COR-L47 (cell line): ENCODE measurements at regions not wholly inside any gene's neighbourhood (a gene's known extent, or its start where the extent isn't known, plus 50 kb on each side); places are given as distances from the start of the nearest gene placed in this dataset.
"Not testable (repeated sequence)": the region's sequence is repeated elsewhere in the genome, so short reads cannot be mapped to it uniquely, and the experiment has no call there.

Experiments
- DNase-seq: peaks from one replicate; lab custom pipeline; 2025; lab: John Stamatoyannopoulos, UW

DNA sequence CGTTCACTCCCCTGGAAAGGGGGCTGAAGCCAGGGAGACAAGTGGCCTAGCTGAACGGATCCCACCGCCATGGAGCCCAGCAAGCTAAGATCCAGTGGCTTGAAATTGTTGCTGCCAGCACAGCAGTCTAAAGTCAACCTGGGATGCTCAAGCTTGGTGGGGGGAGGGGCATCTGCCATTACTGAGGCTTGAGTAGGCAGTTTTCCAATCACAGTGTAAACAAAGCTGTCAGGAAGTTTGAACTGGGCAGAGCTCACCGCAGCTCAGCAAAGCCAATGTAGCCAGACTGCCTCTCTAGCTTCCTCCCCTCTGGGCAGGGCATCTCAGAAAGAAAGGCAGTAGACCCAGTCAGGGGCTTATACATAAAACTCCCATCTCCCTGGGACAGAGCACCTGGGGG is 470.0 kb upstream of the DIAPH2 start:
- DNase-seq = not testable (repeated sequence)

DNA sequence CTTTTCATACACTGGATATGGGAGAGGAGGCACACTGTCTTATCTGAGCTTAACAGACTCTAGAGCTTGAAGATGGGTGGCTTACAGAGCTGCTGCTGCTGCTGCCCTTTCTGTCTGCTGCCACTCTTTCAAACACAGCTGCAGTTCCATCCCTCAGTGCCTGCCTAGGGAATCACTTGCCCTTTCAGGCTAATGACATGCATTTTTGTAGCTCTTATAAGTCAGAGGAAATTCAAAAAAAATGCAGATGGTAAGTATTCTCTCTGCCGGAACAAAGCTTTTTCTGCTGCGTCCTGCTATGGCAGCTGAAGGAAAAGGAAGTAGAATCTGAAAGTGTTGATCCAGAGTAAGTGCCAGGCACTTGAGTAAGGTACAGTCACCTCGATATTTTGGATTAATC is 460.4 kb upstream of the DIAPH2 start:
- no peak for DNase-seq

DNA sequence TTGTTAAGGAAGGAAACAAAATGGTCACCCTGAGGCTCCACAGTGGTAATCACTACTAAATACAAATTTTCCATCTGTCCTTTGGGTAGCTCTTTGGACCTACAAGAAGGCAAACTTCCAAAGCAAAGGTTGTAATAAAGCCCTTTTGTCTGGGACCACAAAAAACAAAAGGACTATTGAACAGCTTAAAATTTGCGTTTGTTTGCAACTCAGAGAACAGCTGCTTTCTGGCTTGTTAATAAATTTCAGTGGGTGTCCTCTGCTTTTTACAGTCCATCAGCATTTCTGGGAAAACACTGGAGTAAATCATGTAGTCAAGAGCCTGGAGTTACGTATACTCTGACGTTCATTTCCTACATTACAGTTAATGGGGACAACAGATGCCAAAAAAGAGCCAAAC is 439.7 kb upstream of the DIAPH2 start:
- DNase-seq = no peak

DNA sequence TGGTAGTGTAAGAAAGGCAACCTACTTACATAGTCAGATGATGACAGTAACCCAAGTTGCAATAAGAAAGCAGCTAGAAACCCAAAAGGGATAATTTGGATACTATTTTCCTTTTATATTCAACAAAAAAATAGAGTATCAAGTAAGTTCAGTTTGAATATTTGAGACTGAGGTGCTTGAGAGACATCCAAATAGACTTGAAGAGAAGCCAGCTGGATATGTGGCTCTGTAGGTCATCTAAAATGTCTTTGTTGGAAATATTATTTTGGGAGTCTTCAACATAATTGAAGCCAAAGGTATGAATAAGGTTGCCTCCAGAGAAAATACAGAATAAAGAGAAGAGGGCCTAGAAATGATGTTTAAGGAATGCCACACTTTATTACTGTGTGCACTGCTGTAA is 438.2 kb upstream of the DIAPH2 start:
- no peak for DNase-seq
